ENCODE measurements at regions not wholly inside any gene's neighbourhood (a gene's known extent, or its start where the extent isn't known, plus 50 kb on each side); places are given as distances from the start of the nearest gene placed in this dataset.

DNA sequence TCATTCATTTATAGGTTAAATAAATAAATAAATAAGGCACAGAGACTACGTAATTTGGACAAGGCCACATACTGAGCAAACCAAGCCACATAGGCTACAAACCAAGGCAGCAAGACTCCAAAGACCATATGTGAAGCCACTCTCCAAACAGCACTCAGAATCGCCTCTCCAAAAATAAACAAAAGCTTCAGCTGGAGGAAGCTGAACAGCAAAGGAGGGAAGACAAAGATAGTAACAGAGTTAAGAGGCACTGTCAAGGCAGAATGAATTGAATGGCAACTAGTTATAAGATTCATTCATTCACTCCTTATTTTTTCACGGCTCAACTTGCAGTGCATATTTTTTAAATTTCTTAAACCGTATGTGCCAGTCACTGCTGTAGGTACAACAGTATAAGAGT is 200.5 kb upstream of the GRIP1 start:
- H3F3A ChIP-seq (replicated peaks; ENCODE audit: low read depth): no peaks in the 10 kb centered on the region
- no peaks in the 10 kb centered on the region for H3K27me3 ChIP-seq (ENCODE audit: insufficient read depth)
- no peaks in the 10 kb centered on the region for H4K20me1 ChIP-seq (replicated peaks; ENCODE audit: insufficient read depth)
- no peak for ATAC-seq
- no peaks in the 10 kb centered on the region for H3K79me2 ChIP-seq (replicated peaks; ENCODE audit: insufficient read depth)
- no peak for TF ChIP-seq NANOG (IDR thresholded peaks at IDR 0.05; ENCODE audit: borderline replicate concordance)
- no peak for TF ChIP-seq POLR2AphosphoS5 (IDR thresholded peaks at IDR 0.05; ENCODE audit: low read depth)
- TF ChIP-seq CREB1 (CRISPR knock-in tag; IDR thresholded peaks at IDR 0.05; ENCODE audit: low read depth): no peak
- TF ChIP-seq EZH2phosphoT487 (IDR thresholded peaks at IDR 0.05; ENCODE audit: unreplicated experiment): no peak
- TF ChIP-seq, protein P1, sequence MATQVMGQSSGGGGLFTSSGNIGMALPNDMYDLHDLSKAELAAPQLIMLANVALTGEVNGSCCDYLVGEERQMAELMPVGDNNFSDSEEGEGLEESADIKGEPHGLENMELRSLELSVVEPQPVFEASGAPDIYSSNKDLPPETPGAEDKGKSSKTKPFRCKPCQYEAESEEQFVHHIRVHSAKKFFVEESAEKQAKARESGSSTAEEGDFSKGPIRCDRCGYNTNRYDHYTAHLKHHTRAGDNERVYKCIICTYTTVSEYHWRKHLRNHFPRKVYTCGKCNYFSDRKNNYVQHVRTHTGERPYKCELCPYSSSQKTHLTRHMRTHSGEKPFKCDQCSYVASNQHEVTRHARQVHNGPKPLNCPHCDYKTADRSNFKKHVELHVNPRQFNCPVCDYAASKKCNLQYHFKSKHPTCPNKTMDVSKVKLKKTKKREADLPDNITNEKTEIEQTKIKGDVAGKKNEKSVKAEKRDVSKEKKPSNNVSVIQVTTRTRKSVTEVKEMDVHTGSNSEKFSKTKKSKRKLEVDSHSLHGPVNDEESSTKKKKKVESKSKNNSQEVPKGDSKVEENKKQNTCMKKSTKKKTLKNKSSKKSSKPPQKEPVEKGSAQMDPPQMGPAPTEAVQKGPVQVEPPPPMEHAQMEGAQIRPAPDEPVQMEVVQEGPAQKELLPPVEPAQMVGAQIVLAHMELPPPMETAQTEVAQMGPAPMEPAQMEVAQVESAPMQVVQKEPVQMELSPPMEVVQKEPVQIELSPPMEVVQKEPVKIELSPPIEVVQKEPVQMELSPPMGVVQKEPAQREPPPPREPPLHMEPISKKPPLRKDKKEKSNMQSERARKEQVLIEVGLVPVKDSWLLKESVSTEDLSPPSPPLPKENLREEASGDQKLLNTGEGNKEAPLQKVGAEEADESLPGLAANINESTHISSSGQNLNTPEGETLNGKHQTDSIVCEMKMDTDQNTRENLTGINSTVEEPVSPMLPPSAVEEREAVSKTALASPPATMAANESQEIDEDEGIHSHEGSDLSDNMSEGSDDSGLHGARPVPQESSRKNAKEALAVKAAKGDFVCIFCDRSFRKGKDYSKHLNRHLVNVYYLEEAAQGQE (IDR thresholded peaks at IDR 0.05; ENCODE audit: unreplicated experiment): no peak
- TF ChIP-seq ZNF114 (CRISPR knock-in tag; IDR thresholded peaks at IDR 0.05): no peak
- no peak for TF ChIP-seq STAT1 (IDR thresholded peaks at IDR 0.05; ENCODE audit: unreplicated experiment)
- TF ChIP-seq CTCF (conservative IDR thresholded peaks at IDR 0.05; ENCODE audit: low read depth in 2 of 2): no peak
- H3K36me3 ChIP-seq (ENCODE audit: insufficient read depth): no peaks in the 10 kb centered on the region
- peaks cover 54% of the 10 kb centered on the region for H3K4me1 Mint-ChIP-seq
- no peak overlapping the region for H3K4me3 ChIP-seq
- peak overlapping the region; percentile 61 for H3K4me2 ChIP-seq
- no peaks in the 10 kb centered on the region for H3K36me3 Mint-ChIP-seq (ENCODE audit: low read depth)
- H3K27ac ChIP-seq (ENCODE audit: low read depth): no peak overlapping the region
- H3K27me3 Mint-ChIP-seq (ENCODE audit: insufficient read depth, low read depth, poor library complexity): no peaks in the 10 kb centered on the region
- H3K4me3 Mint-ChIP-seq: no peak overlapping the region
- no peak overlapping the region for H2AFZ ChIP-seq
- peak overlapping the region; percentile 79 for H3K27ac Mint-ChIP-seq
- H3K9me2 ChIP-seq (ENCODE audit: insufficient read depth): no peaks in the 10 kb centered on the region
- DNase-seq (ENCODE audit: low spot score): no peak
- H3K4me1 ChIP-seq (ENCODE audit: insufficient read depth): peaks cover 53% of the 10 kb centered on the region
- H3K9me3 Mint-ChIP-seq: no peaks in the 10 kb centered on the region

- Histone ChIP-seq H3F3A (replicated peaks; ENCODE audit: low read depth) (no peaks in the 10 kb centered on the region), H3K4me3 (no peak overlapping the region), H3K79me2 (replicated peaks; ENCODE audit: insufficient read depth) (no peaks in the 10 kb centered on the region), H4K20me1 (replicated peaks; ENCODE audit: insufficient read depth) (no peaks in the 10 kb centered on the region), H3K4me1 (ENCODE audit: insufficient read depth) (peaks cover 55% of the 10 kb centered on the region), H3K27me3 (ENCODE audit: insufficient read depth) (no peaks in the 10 kb centered on the region), H3K36me3 (ENCODE audit: insufficient read depth) (no peaks in the 10 kb centered on the region), H2AFZ (no peak overlapping the region), H3K4me2 (no peak overlapping the region), H3K9me2 (ENCODE audit: insufficient read depth) (no peaks in the 10 kb centered on the region), H3K27ac (ENCODE audit: low read depth) (no peak overlapping the region)
- Mint-ChIP-seq H3K27ac (no peak overlapping the region), H3K4me1 (peaks cover 60% of the 10 kb centered on the region), H3K36me3 (ENCODE audit: low read depth) (no peaks in the 10 kb centered on the region), H3K4me3 (no peak overlapping the region), H3K27me3 (ENCODE audit: insufficient read depth, low read depth, poor library complexity) (peaks cover 4% of the 10 kb centered on the region), H3K9me3 (no peaks in the 10 kb centered on the region)
- ATAC-seq: no peak
- DNase-seq (ENCODE audit: low spot score): no peak
- TF ChIP-seq, protein P2, sequence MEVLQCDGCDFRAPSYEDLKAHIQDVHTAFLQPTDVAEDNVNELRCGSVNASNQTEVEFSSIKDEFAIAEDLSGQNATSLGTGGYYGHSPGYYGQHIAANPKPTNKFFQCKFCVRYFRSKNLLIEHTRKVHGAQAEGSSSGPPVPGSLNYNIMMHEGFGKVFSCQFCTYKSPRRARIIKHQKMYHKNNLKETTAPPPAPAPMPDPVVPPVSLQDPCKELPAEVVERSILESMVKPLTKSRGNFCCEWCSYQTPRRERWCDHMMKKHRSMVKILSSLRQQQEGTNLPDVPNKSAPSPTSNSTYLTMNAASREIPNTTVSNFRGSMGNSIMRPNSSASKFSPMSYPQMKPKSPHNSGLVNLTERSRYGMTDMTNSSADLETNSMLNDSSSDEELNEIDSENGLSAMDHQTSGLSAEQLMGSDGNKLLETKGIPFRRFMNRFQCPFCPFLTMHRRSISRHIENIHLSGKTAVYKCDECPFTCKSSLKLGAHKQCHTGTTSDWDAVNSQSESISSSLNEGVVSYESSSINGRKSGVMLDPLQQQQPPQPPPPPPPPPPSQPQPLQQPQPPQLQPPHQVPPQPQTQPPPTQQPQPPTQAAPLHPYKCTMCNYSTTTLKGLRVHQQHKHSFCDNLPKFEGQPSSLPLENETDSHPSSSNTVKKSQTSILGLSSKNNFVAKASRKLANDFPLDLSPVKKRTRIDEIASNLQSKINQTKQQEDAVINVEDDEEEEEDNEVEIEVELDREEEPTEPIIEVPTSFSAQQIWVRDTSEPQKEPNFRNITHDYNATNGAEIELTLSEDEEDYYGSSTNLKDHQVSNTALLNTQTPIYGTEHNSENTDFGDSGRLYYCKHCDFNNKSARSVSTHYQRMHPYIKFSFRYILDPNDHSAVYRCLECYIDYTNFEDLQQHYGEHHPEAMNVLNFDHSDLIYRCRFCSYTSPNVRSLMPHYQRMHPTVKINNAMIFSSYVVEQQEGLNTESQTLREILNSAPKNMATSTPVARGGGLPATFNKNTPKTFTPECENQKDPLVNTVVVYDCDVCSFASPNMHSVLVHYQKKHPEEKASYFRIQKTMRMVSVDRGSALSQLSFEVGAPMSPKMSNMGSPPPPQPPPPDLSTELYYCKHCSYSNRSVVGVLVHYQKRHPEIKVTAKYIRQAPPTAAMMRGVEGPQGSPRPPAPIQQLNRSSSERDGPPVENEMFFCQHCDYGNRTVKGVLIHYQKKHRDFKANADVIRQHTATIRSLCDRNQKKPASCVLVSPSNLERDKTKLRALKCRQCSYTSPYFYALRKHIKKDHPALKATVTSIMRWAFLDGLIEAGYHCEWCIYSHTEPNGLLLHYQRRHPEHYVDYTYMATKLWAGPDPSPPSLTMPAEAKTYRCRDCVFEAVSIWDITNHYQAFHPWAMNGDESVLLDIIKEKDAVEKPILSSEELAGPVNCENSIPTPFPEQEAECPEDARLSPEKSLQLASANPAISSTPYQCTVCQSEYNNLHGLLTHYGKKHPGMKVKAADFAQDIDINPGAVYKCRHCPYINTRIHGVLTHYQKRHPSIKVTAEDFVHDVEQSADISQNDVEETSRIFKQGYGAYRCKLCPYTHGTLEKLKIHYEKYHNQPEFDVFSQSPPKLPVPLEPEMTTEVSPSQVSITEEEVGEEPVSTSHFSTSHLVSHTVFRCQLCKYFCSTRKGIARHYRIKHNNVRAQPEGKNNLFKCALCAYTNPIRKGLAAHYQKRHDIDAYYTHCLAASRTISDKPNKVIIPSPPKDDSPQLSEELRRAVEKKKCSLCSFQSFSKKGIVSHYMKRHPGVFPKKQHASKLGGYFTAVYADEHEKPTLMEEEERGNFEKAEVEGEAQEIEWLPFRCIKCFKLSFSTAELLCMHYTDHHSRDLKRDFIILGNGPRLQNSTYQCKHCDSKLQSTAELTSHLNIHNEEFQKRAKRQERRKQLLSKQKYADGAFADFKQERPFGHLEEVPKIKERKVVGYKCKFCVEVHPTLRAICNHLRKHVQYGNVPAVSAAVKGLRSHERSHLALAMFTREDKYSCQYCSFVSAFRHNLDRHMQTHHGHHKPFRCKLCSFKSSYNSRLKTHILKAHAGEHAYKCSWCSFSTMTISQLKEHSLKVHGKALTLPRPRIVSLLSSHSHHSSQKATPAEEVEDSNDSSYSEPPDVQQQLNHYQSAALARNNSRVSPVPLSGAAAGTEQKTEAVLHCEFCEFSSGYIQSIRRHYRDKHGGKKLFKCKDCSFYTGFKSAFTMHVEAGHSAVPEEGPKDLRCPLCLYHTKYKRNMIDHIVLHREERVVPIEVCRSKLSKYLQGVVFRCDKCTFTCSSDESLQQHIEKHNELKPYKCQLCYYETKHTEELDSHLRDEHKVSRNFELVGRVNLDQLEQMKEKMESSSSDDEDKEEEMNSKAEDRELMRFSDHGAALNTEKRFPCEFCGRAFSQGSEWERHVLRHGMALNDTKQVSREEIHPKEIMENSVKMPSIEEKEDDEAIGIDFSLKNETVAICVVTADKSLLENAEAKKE (CRISPR knock-in tag; IDR thresholded peaks at IDR 0.05): no peak
- TF ChIP-seq STAT1 (IDR thresholded peaks at IDR 0.05; ENCODE audit: unreplicated experiment): no peak
- no peak for TF ChIP-seq CREB1 (CRISPR knock-in tag; IDR thresholded peaks at IDR 0.05; ENCODE audit: low read depth)
These were observed 202.5 kb upstream of the GRIP1 start for GRCh38 chr12:66881386-66881785.
